ENCODE measurements at regions not wholly inside any gene's neighbourhood (a gene's known extent, or its start where the extent isn't known, plus 50 kb on each side); places are given as distances from the start of the nearest gene placed in this dataset.
"Not testable (repeated sequence)": the region's sequence is repeated elsewhere in the genome, so short reads cannot be mapped to it uniquely, and the experiment has no call there.

DNA sequence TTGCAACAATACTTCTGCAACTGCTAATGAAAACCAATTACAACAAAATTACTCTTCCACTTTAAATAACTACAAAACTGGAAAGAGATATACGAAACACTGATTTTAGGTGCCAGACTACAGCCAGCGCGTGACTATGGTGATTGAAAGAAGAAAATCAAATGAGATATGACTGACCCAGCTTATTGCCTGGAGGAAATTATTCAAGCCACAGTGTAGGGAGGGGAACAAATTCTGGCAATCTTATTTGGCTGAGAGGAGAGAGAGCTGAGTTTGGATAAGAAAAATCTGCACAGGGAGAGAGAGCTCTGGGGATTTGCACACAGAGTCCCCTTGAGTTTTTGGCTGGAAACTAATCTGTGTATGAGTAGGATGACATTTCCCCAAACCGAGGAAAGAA lies 470.3 kb upstream of the FRG2C start:
- ATAC-seq (no peak), DNase-seq (no peak)
- TF ChIP-seq, protein P1, sequence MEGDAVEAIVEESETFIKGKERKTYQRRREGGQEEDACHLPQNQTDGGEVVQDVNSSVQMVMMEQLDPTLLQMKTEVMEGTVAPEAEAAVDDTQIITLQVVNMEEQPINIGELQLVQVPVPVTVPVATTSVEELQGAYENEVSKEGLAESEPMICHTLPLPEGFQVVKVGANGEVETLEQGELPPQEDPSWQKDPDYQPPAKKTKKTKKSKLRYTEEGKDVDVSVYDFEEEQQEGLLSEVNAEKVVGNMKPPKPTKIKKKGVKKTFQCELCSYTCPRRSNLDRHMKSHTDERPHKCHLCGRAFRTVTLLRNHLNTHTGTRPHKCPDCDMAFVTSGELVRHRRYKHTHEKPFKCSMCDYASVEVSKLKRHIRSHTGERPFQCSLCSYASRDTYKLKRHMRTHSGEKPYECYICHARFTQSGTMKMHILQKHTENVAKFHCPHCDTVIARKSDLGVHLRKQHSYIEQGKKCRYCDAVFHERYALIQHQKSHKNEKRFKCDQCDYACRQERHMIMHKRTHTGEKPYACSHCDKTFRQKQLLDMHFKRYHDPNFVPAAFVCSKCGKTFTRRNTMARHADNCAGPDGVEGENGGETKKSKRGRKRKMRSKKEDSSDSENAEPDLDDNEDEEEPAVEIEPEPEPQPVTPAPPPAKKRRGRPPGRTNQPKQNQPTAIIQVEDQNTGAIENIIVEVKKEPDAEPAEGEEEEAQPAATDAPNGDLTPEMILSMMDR (IDR thresholded peaks at IDR 0.05), result no peak
- TF ChIP-seq POLR2A (IDR thresholded peaks at IDR 0.05), result no peak
- Histone ChIP-seq H3K4me1 (no peaks in the 10 kb centered on the region), H3K4me3 (no peak overlapping the region), H3K27ac (no peak overlapping the region), H3K27me3 (no peaks in the 10 kb centered on the region), H3K36me3 (no peaks in the 10 kb centered on the region), H3K9me3 (no peaks in the 10 kb centered on the region)
- 49% methylated on average over 4 of the region's 4 CpGs for WGBS (ENCODE audit: insufficient coverage, low coverage, low lambda C conversion rate, missing lambda C conversion rate)
- intact Hi-C loops (cut with DNase I), result no loop called here

DNA sequence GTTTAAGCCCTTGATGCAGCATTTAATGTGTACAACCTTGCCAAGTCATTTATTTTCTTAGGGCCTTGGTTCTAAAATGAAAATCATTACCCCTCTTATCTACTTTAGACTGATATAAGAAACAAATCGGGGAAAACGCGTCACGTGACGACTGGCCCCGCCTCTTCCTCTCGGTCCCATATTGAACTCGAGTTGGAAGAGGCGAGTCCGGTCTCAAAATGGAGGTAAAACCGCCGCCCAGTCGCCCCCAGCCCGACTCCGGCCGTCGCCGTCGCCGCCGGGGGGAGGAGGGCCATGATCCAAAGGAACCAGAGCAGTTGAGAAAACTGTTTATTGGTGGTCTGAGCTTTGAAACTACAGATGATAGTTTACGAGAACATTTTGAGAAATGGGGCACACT lies 449.8 kb upstream of the FRG2C start:
- H3K27me3 ChIP-seq; H3K27ac ChIP-seq; H3K36me3 ChIP-seq; intact Hi-C loops (cut with DNase I); ATAC-seq; H3K9me3 ChIP-seq; DNase-seq; H3K4me1 ChIP-seq; H3K4me3 ChIP-seq: not testable (repeated sequence)
- 82% methylated on average over 22 of the region's 22 CpGs for WGBS (ENCODE audit: insufficient coverage, low coverage, low lambda C conversion rate, missing lambda C conversion rate)

DNA sequence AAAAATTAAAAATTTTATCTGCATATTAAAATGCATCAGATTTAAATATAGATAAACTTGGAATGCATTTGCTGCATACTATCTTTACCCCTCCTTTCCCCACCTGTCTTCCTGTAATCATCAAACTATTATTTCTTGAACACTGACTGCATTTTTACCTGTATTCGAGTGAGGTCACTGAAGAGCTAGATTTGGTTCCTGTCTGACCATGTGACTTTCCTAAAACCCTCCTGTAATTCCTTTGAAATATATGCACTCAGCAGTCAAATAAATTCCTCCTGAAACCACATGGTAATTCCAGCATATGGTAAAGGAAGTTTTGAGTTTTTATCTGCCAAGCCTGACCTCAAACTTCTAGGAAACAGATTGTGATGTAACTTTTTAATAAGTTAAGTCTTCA lies 445.6 kb upstream of the FRG2C start:
- H3K27me3 ChIP-seq, result no peaks in the 10 kb centered on the region
- no peak overlapping the region for H3K4me3 ChIP-seq
- H3K36me3 ChIP-seq, result no peaks in the 10 kb centered on the region
- intact Hi-C loops (cut with DNase I), result no loop called here
- no peak for DNase-seq
- ATAC-seq, result no peak
- TF ChIP-seq POLR2A (IDR thresholded peaks at IDR 0.05), result no peak
- TF ChIP-seq, protein P1 (IDR thresholded peaks at IDR 0.05), result no peak
- H3K9me3 ChIP-seq, result no peaks in the 10 kb centered on the region
- WGBS (ENCODE audit: insufficient coverage, low coverage, low lambda C conversion rate, missing lambda C conversion rate), result 6% methylated on average over 1 of the region's 1 CpG
- no peak overlapping the region for H3K27ac ChIP-seq
- no peaks in the 10 kb centered on the region for H3K4me1 ChIP-seq

DNA sequence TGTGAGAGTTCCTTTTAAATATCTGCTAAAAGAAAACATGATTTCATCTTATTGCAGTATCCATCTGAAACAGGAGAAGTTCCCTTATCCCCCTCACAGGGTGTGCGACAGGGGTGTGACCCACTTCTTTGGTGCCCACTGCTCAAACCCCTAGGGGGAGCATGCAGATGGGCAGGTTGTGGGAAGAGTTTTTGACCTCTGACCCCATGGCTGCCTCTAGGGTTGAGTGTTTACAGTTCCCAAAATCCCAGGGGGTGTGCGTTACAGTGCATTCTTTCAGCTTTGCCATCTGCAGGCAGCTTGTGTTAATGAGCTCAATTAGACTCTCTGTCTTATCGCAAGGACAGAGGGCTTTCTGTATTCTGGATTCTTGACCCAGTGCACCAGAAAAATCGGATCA lies 443.2 kb upstream of the FRG2C start:
- 55% methylated on average over 3 of the region's 4 CpGs for WGBS (ENCODE audit: insufficient coverage, low coverage, low lambda C conversion rate, missing lambda C conversion rate)
- Histone ChIP-seq H3K4me1 (no peaks in the 10 kb centered on the region), H3K4me3 (no peak overlapping the region), H3K36me3 (no peaks in the 10 kb centered on the region), H3K9me3 (no peaks in the 10 kb centered on the region), H3K27ac (no peak overlapping the region), H3K27me3 (no peaks in the 10 kb centered on the region)
- intact Hi-C loops (cut with DNase I), result no loop called here
- no peak for TF ChIP-seq POLR2A (IDR thresholded peaks at IDR 0.05)
- TF ChIP-seq, protein P1 (IDR thresholded peaks at IDR 0.05), result no peak
- ATAC-seq (no peak), DNase-seq (no peak)

DNA sequence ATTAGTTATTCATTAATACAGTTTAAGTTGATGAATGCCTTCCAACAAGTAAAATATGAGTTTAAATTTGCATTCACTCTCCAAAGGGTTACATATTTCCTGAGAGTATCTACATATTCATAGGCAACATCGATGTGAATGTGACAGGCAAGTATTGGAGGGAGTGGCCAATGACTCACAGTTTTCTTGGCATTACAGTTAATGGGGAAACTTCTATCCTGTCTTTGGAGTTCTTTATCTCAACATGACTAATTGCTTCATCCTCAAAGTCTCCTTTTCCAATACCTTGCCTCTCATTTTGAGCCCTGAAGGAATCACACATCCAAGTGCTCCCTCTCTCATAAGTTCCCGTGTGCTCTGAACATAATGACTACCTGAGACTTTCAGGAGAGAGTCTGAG lies 439.7 kb upstream of the FRG2C start:
- Histone ChIP-seq H3K4me1 (no peaks in the 10 kb centered on the region), H3K27ac (no peak overlapping the region), H3K27me3 (no peaks in the 10 kb centered on the region), H3K4me3 (no peak overlapping the region), H3K36me3 (no peaks in the 10 kb centered on the region), H3K9me3 (no peaks in the 10 kb centered on the region)
- no peak for DNase-seq
- intact Hi-C loops (cut with DNase I), result no loop called here
- WGBS (ENCODE audit: insufficient coverage, low coverage, low lambda C conversion rate, missing lambda C conversion rate), result 34% methylated on average over 2 of the region's 2 CpGs
- TF ChIP-seq POLR2A (IDR thresholded peaks at IDR 0.05), result no peak
- TF ChIP-seq, protein P1 (IDR thresholded peaks at IDR 0.05), result no peak
- no peak for ATAC-seq

Data from right lobe of liver (tissue), 6 donors.